HepG2 (cell line): ENCODE measurements at regions not wholly inside any gene's neighbourhood (a gene's known extent, or its start where the extent isn't known, plus 50 kb on each side); places are given as distances from the start of the nearest gene placed in this dataset.

Source experiments
- ATAC-seq: fragments of 200-7000 bp; cut with Tn5 transposase; 3 replicates; pipeline ENCODE4 v1.9.1; 2020; ENCODE audit warnings: mild to moderate bottlenecking, moderate library complexity
- BruUV-seq: library from RNA; stranded (reverse); fragments of 400-500 nt; replicated peaks from 2 replicates; lab custom pipeline; 2021; lab: Mats Ljungman, UMichigan
- CTCF ChIA-PET: fragments of 300-600 bp; formaldehyde crosslinking; extraction: SDS; loops from one replicate; lab custom pipeline; 2021; ENCODE audit warnings: low total read pairs, inconsistent platforms, low intra/inter-chr PET ratio; lab: Yijun Ruan, JAX
- POLR2A ChIA-PET: fragments of 350-600 bp; sonication (Branson Sonifier 250); formaldehyde crosslinking; loops from one replicate; lab custom pipeline; 2020; ENCODE audit warnings: antibody characterized with exemption, inconsistent platforms; lab: Yijun Ruan, JAX
- DNase-seq: peaks from one replicate; pipeline ENCODE4 v3.0.0-alpha.2; 2015; ENCODE audit warnings: low spot score
- FAIRE-seq: peaks from 3 replicates; lab custom pipeline; 2011; peaks lifted over from hg19 to GRCh38; lab: Jason Lieb, UNC
- H2AFZ ChIP-seq: one replicate; pipeline ENCODE4 v1.6.1; 2011; ENCODE audit warnings: low read length, inconsistent platforms
- H3K27ac ChIP-seq: fragments of 300-600 bp; 3 replicates; pipeline ENCODE4 v1.8.0; 2011; ENCODE audit warnings: mixed run types, mild to moderate bottlenecking, mixed read lengths, low read length, inconsistent platforms; ENCODE audit not compliant: insufficient read depth; ENCODE audit errors: extremely low read length
- H3K27me3 ChIP-seq, 2 experiments: fragments of 200-600 bp in 1 of 2; 2 replicates in 1 of 2; 3 replicates in 1 of 2; pipeline versions ENCODE4 v1.6.0 to v1.8.0; 2011; ENCODE audit warnings: low read length in 2 of 2, mild to moderate bottlenecking in 2 of 2, moderate library complexity in 2 of 2, inconsistent platforms in 1 of 2; ENCODE audit not compliant: insufficient read depth in 2 of 2, control insufficient read depth in 1 of 2
- H3K36me3 ChIP-seq, 2 experiments: fragments of 200-600 bp in 1 of 2; replicated peaks in 1 of 2; 2 replicates in 1 of 2; 3 replicates in 1 of 2; pipeline versions ENCODE4 v1.5.1 to v1.8.0; 2011; ENCODE audit warnings: low read length in 2 of 2, inconsistent platforms in 1 of 2; ENCODE audit not compliant: insufficient read depth in 2 of 2, control insufficient read depth in 1 of 2
- H3K4me1 ChIP-seq: 2 replicates; pipeline ENCODE4 v1.5.1; 2012; ENCODE audit warnings: low read length, inconsistent platforms; ENCODE audit not compliant: insufficient read depth
- H3K4me2 ChIP-seq: 2 replicates; pipeline ENCODE4 v1.6.0; 2011; ENCODE audit warnings: low read depth, low read length, inconsistent platforms
- H3K4me3 ChIP-seq, 3 experiments: fragments of 200-600 bp in 1 of 3; sonication (generic), shearing (Covaris generic) in 1 of 3; replicated peaks in 1 of 3; 2 replicates each; pipeline ENCODE4 v1.5.1; 2011 to 2016; ENCODE audit warnings: low read length in 3 of 3, inconsistent platforms in 2 of 3, low read depth in 2 of 3, mild to moderate bottlenecking in 2 of 3, control low read depth in 1 of 3, mixed read lengths in 1 of 3; ENCODE audit not compliant: insufficient read depth in 1 of 3
- H3K79me2 ChIP-seq: one replicate; pipeline ENCODE4 v1.6.1; 2011; ENCODE audit warnings: low read length, inconsistent platforms; ENCODE audit not compliant: insufficient read depth
- H3K9ac ChIP-seq: 2 replicates; pipeline ENCODE4 v1.6.0; 2011; ENCODE audit warnings: mild to moderate bottlenecking, low read depth, low read length, inconsistent platforms; ENCODE audit not compliant: insufficient read depth
- H3K9me3 ChIP-seq: 2 replicates; pipeline ENCODE4 v1.5.1; 2012; ENCODE audit warnings: mild to moderate bottlenecking, low read length
- H4K20me1 ChIP-seq: 2 replicates; pipeline ENCODE4 v1.6.0; 2011; ENCODE audit warnings: inconsistent platforms, mild to moderate bottlenecking, low read length, moderate library complexity; ENCODE audit not compliant: insufficient read depth
- BRD4 ChIP-seq: sonication (generic); formaldehyde crosslinking; IDR thresholded peaks from 2 replicates; pipeline ENCODE4 v1.4.0; 2020; ENCODE audit warnings: missing genetic modification reagents
- CBX1 ChIP-seq: IDR thresholded peaks from one replicate; pipeline ENCODE4 v1.6.1; 2016; ENCODE audit warnings: antibody characterized with exemption, low read depth
- DNMT3B ChIP-seq: conservative IDR thresholded peaks from 2 replicates; pipeline ENCODE4 v1.6.1; 2016; ENCODE audit warnings: missing biosample characterization, control low read depth
- FOSL2 ChIP-seq: sonication (generic); formaldehyde crosslinking; IDR thresholded peaks from 2 replicates; pipeline ENCODE4 v1.4.0; 2020; ENCODE audit warnings: missing genetic modification reagents
- FOXK2 ChIP-seq: fragments of 450-650 bp; IDR thresholded peaks from 2 replicates; pipeline ENCODE4 v1.6.1; 2016
- MLLT10 ChIP-seq: sonication (generic); formaldehyde crosslinking; IDR thresholded peaks from 2 replicates; pipeline ENCODE4 v1.4.0; 2020; ENCODE audit warnings: missing genetic modification reagents
- MXD4 ChIP-seq: IDR thresholded peaks from 2 replicates; pipeline ENCODE4 v1.6.1; 2016; ENCODE audit warnings: mild to moderate bottlenecking, missing biosample characterization, missing genetic modification reagents
- NR2C2 ChIP-seq: sonication (generic); formaldehyde crosslinking; IDR thresholded peaks from 2 replicates; pipeline ENCODE4 v1.4.0; 2020; ENCODE audit warnings: missing genetic modification reagents, mild to moderate bottlenecking, moderate library complexity, borderline replicate concordance
- RBM39 ChIP-seq: fragments of 200-400 bp; formaldehyde crosslinking; IDR thresholded peaks from one replicate; pipeline ENCODE4 v1.6.1; 2018; ENCODE audit warnings: antibody characterized with exemption, mild to moderate bottlenecking, low read depth, low read length; ENCODE audit not compliant: poor library complexity, severe bottlenecking
- ZMYM2 ChIP-seq: sonication (generic); formaldehyde crosslinking; IDR thresholded peaks from 2 replicates; pipeline ENCODE4 v1.8.0; 2022; ENCODE audit warnings: mild to moderate bottlenecking, missing genetic modification reagents
- ZNF274 ChIP-seq: sonication (generic); formaldehyde crosslinking; IDR thresholded peaks from 2 replicates; pipeline ENCODE4 v1.5.1; 2020; ENCODE audit warnings: mild to moderate bottlenecking, missing genetic modification reagents
- ZNF367 ChIP-seq: sonication (generic); formaldehyde crosslinking; IDR thresholded peaks from 2 replicates; pipeline ENCODE4 v1.4.0; 2020; ENCODE audit warnings: missing genetic modification reagents, borderline replicate concordance
- ZNF792 ChIP-seq: IDR thresholded peaks from 2 replicates; pipeline ENCODE4 v1.6.1; 2016
- WGBS: methylation state at CpG from one replicate; pipeline ENCODE4 v1.1.6; 2017; ENCODE audit warnings: low lambda C conversion rate; 5-methylcytosine and 5-hydroxymethylcytosine counted together
- in situ Hi-C: cut with HindIII; loops from 2 replicates; pipeline ENCODE4 v1.10.0; 2017; ENCODE audit warnings: low pct_unique_long_range_greater_than_20kb; ENCODE audit not compliant: extremely low pct_ligation_motif_present
- intact Hi-C: fragments of 100-400 bp; cut with micrococcal nuclease; formaldehyde crosslinking; loops from one replicate; pipeline ENCODE4 v1.10.0; 2022; ENCODE audit not compliant: unreplicated experiment
- TF ChIP-seq, protein P1 (sequence below), 2 experiments: IDR thresholded peaks; 2 replicates each; pipeline ENCODE4 v1.6.1; 2011 to 2012; ENCODE audit warnings: low read length in 2 of 2, borderline replicate concordance in 1 of 2, low read depth in 1 of 2, mild to moderate bottlenecking in 1 of 2, moderate library complexity in 1 of 2
- TF ChIP-seq, protein P2 (sequence below): conservative IDR thresholded peaks from 2 replicates; pipeline ENCODE4 v1.6.1; 2018; ENCODE audit warnings: missing genetic modification reagents
- TF ChIP-seq, protein P3 (sequence below): sonication (generic); formaldehyde crosslinking; IDR thresholded peaks from 2 replicates; pipeline ENCODE4 v1.4.0; 2020; ENCODE audit warnings: missing genetic modification reagents
- TF ChIP-seq, protein P4 (sequence below): sonication (generic); formaldehyde crosslinking; conservative IDR thresholded peaks from 2 replicates; pipeline ENCODE4 v1.8.1; 2023; ENCODE audit warnings: missing genetic modification reagents

DNA sequence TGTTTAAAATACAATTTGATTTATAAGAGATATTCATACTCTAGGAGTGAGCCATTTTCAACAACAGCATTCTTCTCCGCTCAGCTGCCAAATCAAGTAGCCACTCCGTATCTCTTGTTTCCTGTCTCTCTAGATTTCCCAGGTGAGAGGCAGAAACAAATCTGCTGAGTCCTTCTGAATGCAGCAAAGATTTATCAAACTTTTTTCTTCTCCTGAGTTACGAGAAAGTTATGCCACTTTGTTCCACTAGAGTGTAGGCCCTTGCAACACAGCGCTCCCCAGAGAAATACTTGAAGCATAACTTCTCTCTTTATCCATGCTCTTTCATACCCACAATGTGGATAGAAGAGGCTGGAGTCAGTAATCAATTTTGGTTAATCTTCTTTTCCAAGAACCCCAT lies 1960.8 kb downstream of the OLFM4 start:
- ChIA-PET CTCF (no interaction called here), POLR2A (no interaction called here)
- Histone ChIP-seq H3K27ac (no peak overlapping the region), H3K36me3 (no peaks in the 10 kb centered on the region), H3K4me1 (no peaks in the 10 kb centered on the region), H3K4me3 (no peak overlapping the region), H2AFZ (no peak overlapping the region), H4K20me1 (no peaks in the 10 kb centered on the region), H3K27me3 (no peaks in the 10 kb centered on the region), H3K4me2 (no peak overlapping the region), H3K9ac (no peak overlapping the region), H3K9me3 (peaks cover 63% of the 10 kb centered on the region), H3K79me2 (no peaks in the 10 kb centered on the region)
- no TSS peak for BruUV-seq
- intact Hi-C loops = no loop called here
- 30% methylated on average over 4 of the region's 4 CpGs for WGBS
- no peak for DNase-seq
- in situ Hi-C loops = no loop called here
- FAIRE-seq = no peak
- no peak for ATAC-seq
- TF ChIP-seq RBM39 (no peak), ZNF274 (CRISPR knock-in tag) (no peak), FOXK2 (no peak), ZNF367 (CRISPR knock-in tag) (no peak), MXD4 (CRISPR knock-in tag) (no peak), MLLT10 (CRISPR knock-in tag) (no peak), CBX1 (no peak), DNMT3B (no peak), NR2C2 (CRISPR knock-in tag) (no peak), ZMYM2 (no peak), FOSL2 (no peak), BRD4 (CRISPR knock-in tag) (no peak), ZNF792 (CRISPR knock-in tag) (no peak)
- TF ChIP-seq, protein P1, sequence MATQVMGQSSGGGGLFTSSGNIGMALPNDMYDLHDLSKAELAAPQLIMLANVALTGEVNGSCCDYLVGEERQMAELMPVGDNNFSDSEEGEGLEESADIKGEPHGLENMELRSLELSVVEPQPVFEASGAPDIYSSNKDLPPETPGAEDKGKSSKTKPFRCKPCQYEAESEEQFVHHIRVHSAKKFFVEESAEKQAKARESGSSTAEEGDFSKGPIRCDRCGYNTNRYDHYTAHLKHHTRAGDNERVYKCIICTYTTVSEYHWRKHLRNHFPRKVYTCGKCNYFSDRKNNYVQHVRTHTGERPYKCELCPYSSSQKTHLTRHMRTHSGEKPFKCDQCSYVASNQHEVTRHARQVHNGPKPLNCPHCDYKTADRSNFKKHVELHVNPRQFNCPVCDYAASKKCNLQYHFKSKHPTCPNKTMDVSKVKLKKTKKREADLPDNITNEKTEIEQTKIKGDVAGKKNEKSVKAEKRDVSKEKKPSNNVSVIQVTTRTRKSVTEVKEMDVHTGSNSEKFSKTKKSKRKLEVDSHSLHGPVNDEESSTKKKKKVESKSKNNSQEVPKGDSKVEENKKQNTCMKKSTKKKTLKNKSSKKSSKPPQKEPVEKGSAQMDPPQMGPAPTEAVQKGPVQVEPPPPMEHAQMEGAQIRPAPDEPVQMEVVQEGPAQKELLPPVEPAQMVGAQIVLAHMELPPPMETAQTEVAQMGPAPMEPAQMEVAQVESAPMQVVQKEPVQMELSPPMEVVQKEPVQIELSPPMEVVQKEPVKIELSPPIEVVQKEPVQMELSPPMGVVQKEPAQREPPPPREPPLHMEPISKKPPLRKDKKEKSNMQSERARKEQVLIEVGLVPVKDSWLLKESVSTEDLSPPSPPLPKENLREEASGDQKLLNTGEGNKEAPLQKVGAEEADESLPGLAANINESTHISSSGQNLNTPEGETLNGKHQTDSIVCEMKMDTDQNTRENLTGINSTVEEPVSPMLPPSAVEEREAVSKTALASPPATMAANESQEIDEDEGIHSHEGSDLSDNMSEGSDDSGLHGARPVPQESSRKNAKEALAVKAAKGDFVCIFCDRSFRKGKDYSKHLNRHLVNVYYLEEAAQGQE (IDR thresholded peaks at IDR 0.05; ENCODE audit: borderline replicate concordance in 1 of 2, low read depth in 1 of 2, low read length in 2 of 2) = no peak
- TF ChIP-seq, protein P2, sequence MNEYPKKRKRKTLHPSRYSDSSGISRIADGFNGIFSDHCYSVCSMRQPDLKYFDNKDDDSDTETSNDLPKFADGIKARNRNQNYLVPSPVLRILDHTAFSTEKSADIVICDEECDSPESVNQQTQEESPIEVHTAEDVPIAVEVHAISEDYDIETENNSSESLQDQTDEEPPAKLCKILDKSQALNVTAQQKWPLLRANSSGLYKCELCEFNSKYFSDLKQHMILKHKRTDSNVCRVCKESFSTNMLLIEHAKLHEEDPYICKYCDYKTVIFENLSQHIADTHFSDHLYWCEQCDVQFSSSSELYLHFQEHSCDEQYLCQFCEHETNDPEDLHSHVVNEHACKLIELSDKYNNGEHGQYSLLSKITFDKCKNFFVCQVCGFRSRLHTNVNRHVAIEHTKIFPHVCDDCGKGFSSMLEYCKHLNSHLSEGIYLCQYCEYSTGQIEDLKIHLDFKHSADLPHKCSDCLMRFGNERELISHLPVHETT (CRISPR knock-in tag) = no peak
- TF ChIP-seq, protein P3, sequence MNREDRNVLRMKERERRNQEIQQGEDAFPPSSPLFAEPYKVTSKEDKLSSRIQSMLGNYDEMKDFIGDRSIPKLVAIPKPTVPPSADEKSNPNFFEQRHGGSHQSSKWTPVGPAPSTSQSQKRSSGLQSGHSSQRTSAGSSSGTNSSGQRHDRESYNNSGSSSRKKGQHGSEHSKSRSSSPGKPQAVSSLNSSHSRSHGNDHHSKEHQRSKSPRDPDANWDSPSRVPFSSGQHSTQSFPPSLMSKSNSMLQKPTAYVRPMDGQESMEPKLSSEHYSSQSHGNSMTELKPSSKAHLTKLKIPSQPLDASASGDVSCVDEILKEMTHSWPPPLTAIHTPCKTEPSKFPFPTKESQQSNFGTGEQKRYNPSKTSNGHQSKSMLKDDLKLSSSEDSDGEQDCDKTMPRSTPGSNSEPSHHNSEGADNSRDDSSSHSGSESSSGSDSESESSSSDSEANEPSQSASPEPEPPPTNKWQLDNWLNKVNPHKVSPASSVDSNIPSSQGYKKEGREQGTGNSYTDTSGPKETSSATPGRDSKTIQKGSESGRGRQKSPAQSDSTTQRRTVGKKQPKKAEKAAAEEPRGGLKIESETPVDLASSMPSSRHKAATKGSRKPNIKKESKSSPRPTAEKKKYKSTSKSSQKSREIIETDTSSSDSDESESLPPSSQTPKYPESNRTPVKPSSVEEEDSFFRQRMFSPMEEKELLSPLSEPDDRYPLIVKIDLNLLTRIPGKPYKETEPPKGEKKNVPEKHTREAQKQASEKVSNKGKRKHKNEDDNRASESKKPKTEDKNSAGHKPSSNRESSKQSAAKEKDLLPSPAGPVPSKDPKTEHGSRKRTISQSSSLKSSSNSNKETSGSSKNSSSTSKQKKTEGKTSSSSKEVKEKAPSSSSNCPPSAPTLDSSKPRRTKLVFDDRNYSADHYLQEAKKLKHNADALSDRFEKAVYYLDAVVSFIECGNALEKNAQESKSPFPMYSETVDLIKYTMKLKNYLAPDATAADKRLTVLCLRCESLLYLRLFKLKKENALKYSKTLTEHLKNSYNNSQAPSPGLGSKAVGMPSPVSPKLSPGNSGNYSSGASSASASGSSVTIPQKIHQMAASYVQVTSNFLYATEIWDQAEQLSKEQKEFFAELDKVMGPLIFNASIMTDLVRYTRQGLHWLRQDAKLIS (CRISPR knock-in tag) = no peak
- TF ChIP-seq, protein P4, sequence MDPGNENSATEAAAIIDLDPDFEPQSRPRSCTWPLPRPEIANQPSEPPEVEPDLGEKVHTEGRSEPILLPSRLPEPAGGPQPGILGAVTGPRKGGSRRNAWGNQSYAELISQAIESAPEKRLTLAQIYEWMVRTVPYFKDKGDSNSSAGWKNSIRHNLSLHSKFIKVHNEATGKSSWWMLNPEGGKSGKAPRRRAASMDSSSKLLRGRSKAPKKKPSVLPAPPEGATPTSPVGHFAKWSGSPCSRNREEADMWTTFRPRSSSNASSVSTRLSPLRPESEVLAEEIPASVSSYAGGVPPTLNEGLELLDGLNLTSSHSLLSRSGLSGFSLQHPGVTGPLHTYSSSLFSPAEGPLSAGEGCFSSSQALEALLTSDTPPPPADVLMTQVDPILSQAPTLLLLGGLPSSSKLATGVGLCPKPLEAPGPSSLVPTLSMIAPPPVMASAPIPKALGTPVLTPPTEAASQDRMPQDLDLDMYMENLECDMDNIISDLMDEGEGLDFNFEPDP (CRISPR knock-in tag) = no peak
